HepG2 (cell line): ENCODE measurements at regions not wholly inside any gene's neighbourhood (a gene's known extent, or its start where the extent isn't known, plus 50 kb on each side); places are given as distances from the start of the nearest gene placed in this dataset.

Experiments
- ATAC-seq: fragments of 200-7000 bp; cut with Tn5 transposase; 3 replicates; pipeline ENCODE4 v1.9.1; 2020; ENCODE audit warnings: mild to moderate bottlenecking, moderate library complexity
- BruUV-seq: library from RNA; stranded (reverse); fragments of 400-500 nt; replicated peaks from 2 replicates; lab custom pipeline; 2021; lab: Mats Ljungman, UMichigan
- CTCF ChIA-PET: fragments of 300-600 bp; formaldehyde crosslinking; extraction: SDS; loops from one replicate; lab custom pipeline; 2021; ENCODE audit warnings: low total read pairs, inconsistent platforms, low intra/inter-chr PET ratio; lab: Yijun Ruan, JAX
- POLR2A ChIA-PET: fragments of 350-600 bp; sonication (Branson Sonifier 250); formaldehyde crosslinking; loops from one replicate; lab custom pipeline; 2020; ENCODE audit warnings: antibody characterized with exemption, inconsistent platforms; lab: Yijun Ruan, JAX
- DNase-seq: peaks from one replicate; pipeline ENCODE4 v3.0.0-alpha.2; 2015; ENCODE audit warnings: low spot score
- FAIRE-seq: peaks from 3 replicates; lab custom pipeline; 2011; peaks lifted over from hg19 to GRCh38; lab: Jason Lieb, UNC
- H2AFZ ChIP-seq: one replicate; pipeline ENCODE4 v1.6.1; 2011; ENCODE audit warnings: low read length, inconsistent platforms
- H3K27ac ChIP-seq: fragments of 300-600 bp; 3 replicates; pipeline ENCODE4 v1.8.0; 2011; ENCODE audit warnings: mixed run types, mild to moderate bottlenecking, mixed read lengths, low read length, inconsistent platforms; ENCODE audit not compliant: insufficient read depth; ENCODE audit errors: extremely low read length
- H3K27me3 ChIP-seq, 2 experiments: fragments of 200-600 bp in 1 of 2; 2 replicates in 1 of 2; 3 replicates in 1 of 2; pipeline versions ENCODE4 v1.6.0 to v1.8.0; 2011; ENCODE audit warnings: low read length in 2 of 2, mild to moderate bottlenecking in 2 of 2, moderate library complexity in 2 of 2, inconsistent platforms in 1 of 2; ENCODE audit not compliant: insufficient read depth in 2 of 2, control insufficient read depth in 1 of 2
- H3K36me3 ChIP-seq, 2 experiments: fragments of 200-600 bp in 1 of 2; replicated peaks in 1 of 2; 2 replicates in 1 of 2; 3 replicates in 1 of 2; pipeline versions ENCODE4 v1.5.1 to v1.8.0; 2011; ENCODE audit warnings: low read length in 2 of 2, inconsistent platforms in 1 of 2; ENCODE audit not compliant: insufficient read depth in 2 of 2, control insufficient read depth in 1 of 2
- H3K4me1 ChIP-seq: 2 replicates; pipeline ENCODE4 v1.5.1; 2012; ENCODE audit warnings: low read length, inconsistent platforms; ENCODE audit not compliant: insufficient read depth
- H3K4me2 ChIP-seq: 2 replicates; pipeline ENCODE4 v1.6.0; 2011; ENCODE audit warnings: low read depth, low read length, inconsistent platforms
- H3K4me3 ChIP-seq, 3 experiments: fragments of 200-600 bp in 1 of 3; sonication (generic), shearing (Covaris generic) in 1 of 3; replicated peaks in 1 of 3; 2 replicates each; pipeline ENCODE4 v1.5.1; 2011 to 2016; ENCODE audit warnings: low read length in 3 of 3, inconsistent platforms in 2 of 3, low read depth in 2 of 3, mild to moderate bottlenecking in 2 of 3, control low read depth in 1 of 3, mixed read lengths in 1 of 3; ENCODE audit not compliant: insufficient read depth in 1 of 3
- H3K79me2 ChIP-seq: one replicate; pipeline ENCODE4 v1.6.1; 2011; ENCODE audit warnings: low read length, inconsistent platforms; ENCODE audit not compliant: insufficient read depth
- H3K9ac ChIP-seq: 2 replicates; pipeline ENCODE4 v1.6.0; 2011; ENCODE audit warnings: mild to moderate bottlenecking, low read depth, low read length, inconsistent platforms; ENCODE audit not compliant: insufficient read depth
- H3K9me3 ChIP-seq: 2 replicates; pipeline ENCODE4 v1.5.1; 2012; ENCODE audit warnings: mild to moderate bottlenecking, low read length
- H4K20me1 ChIP-seq: 2 replicates; pipeline ENCODE4 v1.6.0; 2011; ENCODE audit warnings: inconsistent platforms, mild to moderate bottlenecking, low read length, moderate library complexity; ENCODE audit not compliant: insufficient read depth
- BCL6 ChIP-seq: IDR thresholded peaks from 2 replicates; pipeline ENCODE4 v1.6.1; 2016; ENCODE audit warnings: missing genetic modification reagents, missing compliant biosample characterization
- DMAP1 ChIP-seq: IDR thresholded peaks from 2 replicates; pipeline ENCODE4 v1.6.1; 2016
- NCOR1 ChIP-seq: fragments of 200-600 bp; sonication (generic); IDR thresholded peaks from 2 replicates; pipeline ENCODE4 v1.7.0; 2017; ENCODE audit warnings: antibody characterized with exemption, low read length, borderline replicate concordance
- POLR2G ChIP-seq: fragments of 200-400 bp; formaldehyde crosslinking; IDR thresholded peaks from 2 replicates; pipeline ENCODE4 v1.6.1; 2018; ENCODE audit warnings: mild to moderate bottlenecking, low read depth, low read length, moderate library complexity
- SMAD3 ChIP-seq: sonication (generic); formaldehyde crosslinking; IDR thresholded peaks from 2 replicates; pipeline ENCODE4 v1.4.0; 2020; ENCODE audit warnings: missing genetic modification reagents
- ZMYM3 ChIP-seq: sonication (generic); formaldehyde crosslinking; IDR thresholded peaks from 2 replicates; pipeline ENCODE4 v1.5.1; 2020; ENCODE audit warnings: mild to moderate bottlenecking, missing genetic modification reagents
- ZNF121 ChIP-seq: sonication (generic); formaldehyde crosslinking; IDR thresholded peaks from 2 replicates; pipeline ENCODE4 v1.5.0; 2020; ENCODE audit warnings: mild to moderate bottlenecking, missing genetic modification reagents
- ZNF205 ChIP-seq: IDR thresholded peaks from 2 replicates; pipeline ENCODE4 v1.6.1; 2018; ENCODE audit warnings: missing biosample characterization, missing genetic modification reagents
- ZNF207 ChIP-seq: fragments of 450-650 bp; IDR thresholded peaks from 2 replicates; pipeline ENCODE4 v1.6.1; 2016; ENCODE audit warnings: antibody characterized with exemption, borderline replicate concordance
- ZNF24 ChIP-seq: fragments of 450-650 bp; IDR thresholded peaks from 2 replicates; pipeline ENCODE4 v1.6.1; 2017; ENCODE audit warnings: antibody characterized with exemption, mild to moderate bottlenecking
- ZNF607 ChIP-seq: sonication (generic); formaldehyde crosslinking; IDR thresholded peaks from 2 replicates; pipeline ENCODE4 v1.5.1; 2020; ENCODE audit warnings: missing genetic modification reagents, mild to moderate bottlenecking, borderline replicate concordance
- ZNF891 ChIP-seq: sonication (generic); formaldehyde crosslinking; IDR thresholded peaks from 2 replicates; pipeline ENCODE4 v1.5.0; 2020; ENCODE audit warnings: mild to moderate bottlenecking, missing genetic modification reagents
- ZSCAN20 ChIP-seq: sonication (generic); formaldehyde crosslinking; IDR thresholded peaks from 2 replicates; pipeline ENCODE4 v1.4.0; 2020; ENCODE audit warnings: missing genetic modification reagents, mild to moderate bottlenecking, borderline replicate concordance
- WGBS: methylation state at CpG from one replicate; pipeline ENCODE4 v1.1.6; 2017; ENCODE audit warnings: low lambda C conversion rate; 5-methylcytosine and 5-hydroxymethylcytosine counted together
- in situ Hi-C: cut with HindIII; loops from 2 replicates; pipeline ENCODE4 v1.10.0; 2017; ENCODE audit warnings: low pct_unique_long_range_greater_than_20kb; ENCODE audit not compliant: extremely low pct_ligation_motif_present
- intact Hi-C: fragments of 100-400 bp; cut with micrococcal nuclease; formaldehyde crosslinking; loops from one replicate; pipeline ENCODE4 v1.10.0; 2022; ENCODE audit not compliant: unreplicated experiment
- TF ChIP-seq, protein P1 (sequence below): sonication (generic); formaldehyde crosslinking; IDR thresholded peaks from 2 replicates; pipeline ENCODE4 v1.4.0; 2020; ENCODE audit warnings: missing genetic modification reagents, borderline replicate concordance
- TF ChIP-seq, protein P2 (sequence below): sonication (generic); formaldehyde crosslinking; IDR thresholded peaks from 2 replicates; pipeline ENCODE4; 2020; ENCODE audit warnings: missing genetic modification reagents, mild to moderate bottlenecking, borderline replicate concordance
- TF ChIP-seq, protein P3 (sequence below): sonication (generic); formaldehyde crosslinking; IDR thresholded peaks from 2 replicates; pipeline ENCODE4 v1.8.0; 2023; ENCODE audit warnings: mild to moderate bottlenecking, missing genetic modification reagents
- TF ChIP-seq, protein P4 (sequence below): sonication (generic); formaldehyde crosslinking; IDR thresholded peaks from 2 replicates; pipeline ENCODE4 v1.5.0; 2020; ENCODE audit warnings: mild to moderate bottlenecking, missing genetic modification reagents
- TF ChIP-seq, protein P5 (sequence below): sonication (generic); formaldehyde crosslinking; IDR thresholded peaks from 2 replicates; pipeline ENCODE4 v1.4.0; 2020; ENCODE audit warnings: missing genetic modification reagents

DNA sequence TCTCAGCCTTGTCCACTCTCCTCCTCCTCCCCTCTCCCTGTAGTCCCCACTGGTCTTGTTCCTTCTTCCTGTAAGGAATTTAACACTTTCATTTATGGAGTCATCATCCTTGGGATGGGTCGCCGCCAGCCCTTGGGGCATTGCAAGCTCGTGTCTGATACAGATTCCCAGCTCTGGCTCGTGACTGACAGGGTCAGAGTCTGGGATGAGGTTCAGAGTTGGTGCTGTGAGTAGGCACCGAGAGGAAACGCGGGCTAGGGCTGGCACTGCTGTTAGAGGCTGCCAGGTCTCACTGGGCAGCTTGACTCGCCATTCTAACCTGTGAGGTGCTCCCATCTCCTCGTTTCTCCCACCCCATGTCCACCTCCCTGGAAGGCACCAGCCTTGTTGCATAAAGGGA is 407.0 kb downstream of the SOX9 start:
- H4K20me1 ChIP-seq, result no peaks in the 10 kb centered on the region; the same call in 1 of the 2 replicates
- TF ChIP-seq ZNF205 (no peak), DMAP1 (no peak), POLR2G (no peak), SMAD3 (CRISPR knock-in tag) (no peak), NCOR1 (no peak), ZMYM3 (no peak), ZNF121 (CRISPR knock-in tag) (no peak), ZNF207 (no peak), BCL6 (CRISPR knock-in tag) (no peak), ZNF24 (no peak), ZSCAN20 (CRISPR knock-in tag) (no peak), ZNF891 (CRISPR knock-in tag) (no peak), ZNF607 (CRISPR knock-in tag) (no peak)
- TF ChIP-seq, protein P1, sequence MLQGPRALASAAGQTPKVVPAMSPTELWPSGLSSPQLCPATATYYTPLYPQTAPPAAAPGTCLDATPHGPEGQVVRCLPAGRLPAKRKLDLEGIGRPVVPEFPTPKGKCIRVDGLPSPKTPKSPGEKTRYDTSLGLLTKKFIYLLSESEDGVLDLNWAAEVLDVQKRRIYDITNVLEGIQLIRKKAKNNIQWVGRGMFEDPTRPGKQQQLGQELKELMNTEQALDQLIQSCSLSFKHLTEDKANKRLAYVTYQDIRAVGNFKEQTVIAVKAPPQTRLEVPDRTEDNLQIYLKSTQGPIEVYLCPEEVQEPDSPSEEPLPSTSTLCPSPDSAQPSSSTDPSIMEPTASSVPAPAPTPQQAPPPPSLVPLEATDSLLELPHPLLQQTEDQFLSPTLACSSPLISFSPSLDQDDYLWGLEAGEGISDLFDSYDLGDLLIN (CRISPR knock-in tag), result no peak
- TF ChIP-seq, protein P2, sequence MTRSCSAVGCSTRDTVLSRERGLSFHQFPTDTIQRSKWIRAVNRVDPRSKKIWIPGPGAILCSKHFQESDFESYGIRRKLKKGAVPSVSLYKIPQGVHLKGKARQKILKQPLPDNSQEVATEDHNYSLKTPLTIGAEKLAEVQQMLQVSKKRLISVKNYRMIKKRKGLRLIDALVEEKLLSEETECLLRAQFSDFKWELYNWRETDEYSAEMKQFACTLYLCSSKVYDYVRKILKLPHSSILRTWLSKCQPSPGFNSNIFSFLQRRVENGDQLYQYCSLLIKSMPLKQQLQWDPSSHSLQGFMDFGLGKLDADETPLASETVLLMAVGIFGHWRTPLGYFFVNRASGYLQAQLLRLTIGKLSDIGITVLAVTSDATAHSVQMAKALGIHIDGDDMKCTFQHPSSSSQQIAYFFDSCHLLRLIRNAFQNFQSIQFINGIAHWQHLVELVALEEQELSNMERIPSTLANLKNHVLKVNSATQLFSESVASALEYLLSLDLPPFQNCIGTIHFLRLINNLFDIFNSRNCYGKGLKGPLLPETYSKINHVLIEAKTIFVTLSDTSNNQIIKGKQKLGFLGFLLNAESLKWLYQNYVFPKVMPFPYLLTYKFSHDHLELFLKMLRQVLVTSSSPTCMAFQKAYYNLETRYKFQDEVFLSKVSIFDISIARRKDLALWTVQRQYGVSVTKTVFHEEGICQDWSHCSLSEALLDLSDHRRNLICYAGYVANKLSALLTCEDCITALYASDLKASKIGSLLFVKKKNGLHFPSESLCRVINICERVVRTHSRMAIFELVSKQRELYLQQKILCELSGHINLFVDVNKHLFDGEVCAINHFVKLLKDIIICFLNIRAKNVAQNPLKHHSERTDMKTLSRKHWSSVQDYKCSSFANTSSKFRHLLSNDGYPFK, result no peak
- TF ChIP-seq, protein P3, sequence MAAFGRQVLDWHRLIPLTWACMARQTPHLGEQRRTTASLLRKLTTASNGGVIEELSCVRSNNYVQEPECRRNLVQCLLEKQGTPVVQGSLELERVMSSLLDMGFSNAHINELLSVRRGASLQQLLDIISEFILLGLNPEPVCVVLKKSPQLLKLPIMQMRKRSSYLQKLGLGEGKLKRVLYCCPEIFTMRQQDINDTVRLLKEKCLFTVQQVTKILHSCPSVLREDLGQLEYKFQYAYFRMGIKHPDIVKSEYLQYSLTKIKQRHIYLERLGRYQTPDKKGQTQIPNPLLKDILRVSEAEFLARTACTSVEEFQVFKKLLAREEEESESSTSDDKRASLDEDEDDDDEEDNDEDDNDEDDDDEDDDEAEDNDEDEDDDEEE, result no peak
- TF ChIP-seq, protein P4, sequence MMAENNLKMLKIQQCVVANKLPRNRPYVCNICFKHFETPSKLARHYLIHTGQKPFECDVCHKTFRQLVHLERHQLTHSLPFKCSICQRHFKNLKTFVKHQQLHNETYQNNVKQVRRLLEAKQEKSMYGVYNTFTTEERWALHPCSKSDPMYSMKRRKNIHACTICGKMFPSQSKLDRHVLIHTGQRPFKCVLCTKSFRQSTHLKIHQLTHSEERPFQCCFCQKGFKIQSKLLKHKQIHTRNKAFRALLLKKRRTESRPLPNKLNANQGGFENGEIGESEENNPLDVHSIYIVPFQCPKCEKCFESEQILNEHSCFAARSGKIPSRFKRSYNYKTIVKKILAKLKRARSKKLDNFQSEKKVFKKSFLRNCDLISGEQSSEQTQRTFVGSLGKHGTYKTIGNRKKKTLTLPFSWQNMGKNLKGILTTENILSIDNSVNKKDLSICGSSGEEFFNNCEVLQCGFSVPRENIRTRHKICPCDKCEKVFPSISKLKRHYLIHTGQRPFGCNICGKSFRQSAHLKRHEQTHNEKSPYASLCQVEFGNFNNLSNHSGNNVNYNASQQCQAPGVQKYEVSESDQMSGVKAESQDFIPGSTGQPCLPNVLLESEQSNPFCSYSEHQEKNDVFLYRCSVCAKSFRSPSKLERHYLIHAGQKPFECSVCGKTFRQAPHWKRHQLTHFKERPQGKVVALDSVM (CRISPR knock-in tag), result no peak
- TF ChIP-seq, protein P5, sequence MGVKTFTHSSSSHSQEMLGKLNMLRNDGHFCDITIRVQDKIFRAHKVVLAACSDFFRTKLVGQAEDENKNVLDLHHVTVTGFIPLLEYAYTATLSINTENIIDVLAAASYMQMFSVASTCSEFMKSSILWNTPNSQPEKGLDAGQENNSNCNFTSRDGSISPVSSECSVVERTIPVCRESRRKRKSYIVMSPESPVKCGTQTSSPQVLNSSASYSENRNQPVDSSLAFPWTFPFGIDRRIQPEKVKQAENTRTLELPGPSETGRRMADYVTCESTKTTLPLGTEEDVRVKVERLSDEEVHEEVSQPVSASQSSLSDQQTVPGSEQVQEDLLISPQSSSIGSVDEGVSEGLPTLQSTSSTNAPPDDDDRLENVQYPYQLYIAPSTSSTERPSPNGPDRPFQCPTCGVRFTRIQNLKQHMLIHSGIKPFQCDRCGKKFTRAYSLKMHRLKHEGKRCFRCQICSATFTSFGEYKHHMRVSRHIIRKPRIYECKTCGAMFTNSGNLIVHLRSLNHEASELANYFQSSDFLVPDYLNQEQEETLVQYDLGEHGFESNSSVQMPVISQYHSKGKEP (CRISPR knock-in tag), result no peak

More for the DNA sequence above, 407.0 kb downstream of the SOX9 start:
- WGBS, result 94% methylated on average over 9 of the region's 9 CpGs
- ChIA-PET CTCF (no interaction called here), POLR2A (interaction anchor here (1.8 kb wide), 1 partner anchor 407 kb away, joined by 5 read pairs; the partner anchor contains the start of gene SOX9)
- H3K36me3 ChIP-seq, result no peaks in the 10 kb centered on the region
- FAIRE-seq, result no peak
- no peak overlapping the region for H2AFZ ChIP-seq
- no peak overlapping the region for H3K4me2 ChIP-seq
- intact Hi-C loops, result no loop called here
- in situ Hi-C loops, result loop anchor here (25.0 kb wide), 2 partner anchors 765 to 1065 kb away; no protein-coding TSS in a partner anchor
- H3K9ac ChIP-seq, result no peak overlapping the region
- no peaks in the 10 kb centered on the region for H3K9me3 ChIP-seq
- no TSS peak for BruUV-seq
- no peak for ATAC-seq
- H3K27ac ChIP-seq, result no peak overlapping the region
- no peak for DNase-seq
- no peaks in the 10 kb centered on the region for H3K27me3 ChIP-seq
- peaks cover 87% of the 10 kb centered on the region for H3K79me2 ChIP-seq
- H3K4me1 ChIP-seq, result peaks cover 51% of the 10 kb centered on the region
- no peak overlapping the region for H3K4me3 ChIP-seq
